Fibroblast of gingiva (primary cell): ENCODE measurements at regions not wholly inside any gene's neighbourhood (a gene's known extent, or its start where the extent isn't known, plus 50 kb on each side); places are given as distances from the start of the nearest gene placed in this dataset.

Source experiments
- DNase-seq: peaks from one replicate; pipeline ENCODE4 v3.0.0-alpha.2; 2011; ENCODE audit warnings: low read depth

- DNase-seq, result peak; percentile 73
Measured at GRCh38 chr6:14925699-14926026, 320.2 kb upstream of the JARID2 start.

GRCh38 chr6:14927398-14927797 lies 318.5 kb upstream of the JARID2 start:
- no peak for DNase-seq

GRCh38 chr6:14929291-14929690 lies 316.6 kb upstream of the JARID2 start:
- DNase-seq, result no peak

GRCh38 chr6:14930366-14930989 lies 315.4 kb upstream of the JARID2 start:
- no peak for DNase-seq

- no peak for DNase-seq
Measured at GRCh38 chr6:14932485-14933182, 313.2 kb upstream of the JARID2 start.

GRCh38 chr6:14933183-14933544 lies 312.7 kb upstream of the JARID2 start:
- no peak for DNase-seq

GRCh38 chr6:14934013-14934412 lies 311.9 kb upstream of the JARID2 start:
- no peak for DNase-seq

- no peak for DNase-seq
Measured at GRCh38 chr6:14934844-14935243, 311.0 kb upstream of the JARID2 start.

GRCh38 chr6:14936861-14937260 lies 309.0 kb upstream of the JARID2 start:
- no peak for DNase-seq

- DNase-seq, result no peak
Measured at GRCh38 chr6:14943116-14943515, 302.8 kb upstream of the JARID2 start.

- DNase-seq, result no peak
Measured at GRCh38 chr6:14944593-14944992, 301.3 kb upstream of the JARID2 start.

- peak; percentile 42 for DNase-seq
Measured at GRCh38 chr6:14945461-14946185, 300.2 kb upstream of the JARID2 start.

GRCh38 chr6:14946753-14947152 lies 299.1 kb upstream of the JARID2 start:
- peak; percentile 16 for DNase-seq

- no peak for DNase-seq
Measured at GRCh38 chr6:14948586-14949245, 297.2 kb upstream of the JARID2 start.

GRCh38 chr6:14950103-14950969 lies 295.5 kb upstream of the JARID2 start:
- no peak for DNase-seq

GRCh38 chr6:14950970-14951276 lies 294.9 kb upstream of the JARID2 start:
- no peak for DNase-seq

- DNase-seq, result no peak
Measured at GRCh38 chr6:14951704-14952103, 294.2 kb upstream of the JARID2 start.

GRCh38 chr6:14953836-14954235 lies 292.0 kb upstream of the JARID2 start:
- DNase-seq, result no peak

- no peak for DNase-seq
Measured at GRCh38 chr6:14957355-14958059, 288.4 kb upstream of the JARID2 start.

- no peak for DNase-seq
Measured at GRCh38 chr6:14959324-14959885, 286.5 kb upstream of the JARID2 start.
